Epidermal melanocyte (primary cell): ENCODE measurements at regions not wholly inside any gene's neighbourhood (a gene's known extent, or its start where the extent isn't known, plus 50 kb on each side); places are given as distances from the start of the nearest gene placed in this dataset.
A peak's percentile ranks its signal among the peaks of the same experiment; 100 is the strongest.
"Not testable (repeated sequence)": the region's sequence is repeated elsewhere in the genome, so short reads cannot be mapped to it uniquely, and the experiment has no call there.

Experiments
- DNase-seq: peaks from one replicate; pipeline ENCODE4 v3.0.0; 2011; ENCODE audit warnings: low spot score; ENCODE audit not compliant: insufficient read length

GRCh38 chr2:215722986-215723630 is 287.2 kb upstream of the FN1 start:
- DNase-seq: no peak

DNA sequence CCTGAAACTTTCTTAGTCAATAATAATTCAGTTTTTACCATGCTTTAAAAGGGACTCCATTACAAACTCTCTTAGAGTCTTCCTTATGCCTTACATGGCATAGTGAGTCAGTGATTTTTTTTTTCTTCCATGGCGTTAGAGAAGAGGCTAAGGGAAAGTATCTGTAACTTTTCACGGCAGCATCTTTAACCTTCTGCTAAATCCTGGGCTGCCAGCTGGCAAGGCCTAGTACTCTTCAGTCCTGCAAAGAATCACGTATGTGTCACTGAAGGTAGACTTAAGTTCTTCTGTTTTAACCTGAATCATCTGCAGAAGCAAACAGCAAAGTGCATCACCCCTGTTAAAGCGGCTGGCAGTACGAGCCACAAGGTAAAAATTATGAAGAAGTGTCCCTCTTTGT is 286.3 kb upstream of the FN1 start:
- no peak for DNase-seq

- DNase-seq: not testable (repeated sequence)
These were observed 285.6 kb upstream of the FN1 start for GRCh38 chr2:215721515-215721914.

- DNase-seq: no peak
These were observed 283.0 kb upstream of the FN1 start for GRCh38 chr2:215718890-215719289.

- no peak for DNase-seq
These were observed 282.6 kb upstream of the FN1 start for GRCh38 chr2:215718436-215718835.

GRCh38 chr2:215717501-215718381 is 281.9 kb upstream of the FN1 start:
- no peak for DNase-seq

DNA sequence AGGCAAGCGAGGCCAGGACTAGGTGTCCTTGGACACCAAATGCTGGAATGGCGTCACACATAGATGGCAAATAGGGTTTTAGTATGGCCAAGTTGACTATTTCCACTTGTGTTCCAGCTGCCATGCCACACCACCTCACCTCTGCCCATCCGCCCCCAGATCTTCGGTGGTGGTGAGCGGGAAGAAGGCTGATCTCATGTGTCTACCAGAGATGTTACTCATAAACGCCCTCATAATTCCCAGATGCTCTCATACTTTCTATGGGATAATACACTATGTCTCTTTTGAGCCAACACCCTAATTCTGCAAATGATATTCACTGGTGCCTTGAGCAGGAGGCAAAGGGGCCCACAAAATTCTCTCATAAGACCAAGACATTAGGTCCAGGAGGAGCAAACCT is 281.1 kb upstream of the FN1 start:
- DNase-seq: no peak

DNA sequence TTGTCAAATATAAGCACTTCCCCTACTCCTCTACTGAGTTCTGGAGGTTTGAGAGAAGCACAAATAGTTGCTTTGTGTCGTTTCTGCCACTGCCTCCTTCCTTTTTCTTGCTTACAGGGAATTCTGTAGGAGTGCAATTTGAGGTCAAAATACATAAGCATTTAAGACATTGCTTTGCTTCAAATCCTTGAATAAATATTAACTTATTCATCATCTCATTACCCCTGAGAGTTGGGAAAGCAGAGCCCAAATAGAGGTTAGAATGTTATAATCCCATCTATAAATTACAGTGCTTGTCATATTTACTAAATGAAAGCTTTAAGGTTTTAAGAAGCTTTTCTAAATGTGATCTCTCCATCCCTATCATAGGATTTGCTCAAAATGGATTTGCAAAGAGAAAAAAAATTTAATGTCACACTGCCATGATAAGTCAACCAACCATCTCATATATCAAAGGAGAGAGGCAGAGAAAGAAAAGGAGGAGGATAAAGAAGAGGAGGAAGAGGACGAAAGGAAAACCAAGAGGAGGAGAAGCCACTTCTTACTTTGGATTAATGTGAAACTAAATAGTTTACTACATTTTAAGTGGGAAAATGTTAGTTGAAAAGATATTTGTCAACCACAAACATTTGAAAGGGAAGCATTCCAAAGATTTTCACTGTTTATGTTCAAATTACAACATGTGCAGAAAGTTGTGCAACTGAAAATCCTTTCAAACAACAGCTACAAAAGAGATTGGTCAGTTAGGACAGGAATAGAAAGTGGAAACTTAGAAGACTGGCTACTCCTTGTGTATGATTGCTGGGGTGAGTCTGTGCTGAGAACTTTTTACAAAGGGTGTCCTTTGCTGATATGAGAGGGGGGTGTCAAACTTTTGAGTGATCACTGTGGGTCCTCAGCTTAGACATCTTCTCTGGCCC is 277.3 kb upstream of the FN1 start:
- DNase-seq: peak; percentile 28

DNA sequence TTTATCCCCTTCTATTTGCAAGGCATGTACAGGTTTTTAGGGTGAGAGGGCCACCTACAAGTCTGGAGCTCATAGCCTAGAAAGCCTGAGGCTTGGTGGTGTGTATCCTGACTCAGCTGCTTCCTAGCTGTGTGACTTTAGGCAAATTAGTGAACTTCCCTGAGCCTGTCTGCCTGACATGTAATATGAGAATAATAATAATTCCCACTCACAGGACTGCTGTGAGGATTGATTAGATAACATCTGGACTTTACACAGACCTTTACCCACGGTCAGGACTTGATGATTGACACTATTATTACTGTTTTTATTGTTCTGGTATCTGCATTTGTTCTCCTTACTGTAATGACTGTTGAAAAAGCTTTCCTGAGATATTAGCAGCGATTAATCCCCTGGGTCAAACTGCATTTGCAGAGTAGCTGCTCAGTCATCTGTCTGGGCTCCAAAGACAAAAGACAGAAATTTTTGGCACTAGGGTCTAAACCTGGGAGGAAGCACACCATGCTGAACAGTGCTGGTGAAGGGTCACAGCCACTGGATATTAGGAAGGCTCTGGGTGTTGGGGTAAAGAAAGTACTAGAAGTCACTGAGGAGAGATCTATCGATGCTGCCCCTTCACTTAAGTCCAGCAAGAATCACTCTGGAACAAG is 276.5 kb upstream of the FN1 start:
- no peak for DNase-seq

DNA sequence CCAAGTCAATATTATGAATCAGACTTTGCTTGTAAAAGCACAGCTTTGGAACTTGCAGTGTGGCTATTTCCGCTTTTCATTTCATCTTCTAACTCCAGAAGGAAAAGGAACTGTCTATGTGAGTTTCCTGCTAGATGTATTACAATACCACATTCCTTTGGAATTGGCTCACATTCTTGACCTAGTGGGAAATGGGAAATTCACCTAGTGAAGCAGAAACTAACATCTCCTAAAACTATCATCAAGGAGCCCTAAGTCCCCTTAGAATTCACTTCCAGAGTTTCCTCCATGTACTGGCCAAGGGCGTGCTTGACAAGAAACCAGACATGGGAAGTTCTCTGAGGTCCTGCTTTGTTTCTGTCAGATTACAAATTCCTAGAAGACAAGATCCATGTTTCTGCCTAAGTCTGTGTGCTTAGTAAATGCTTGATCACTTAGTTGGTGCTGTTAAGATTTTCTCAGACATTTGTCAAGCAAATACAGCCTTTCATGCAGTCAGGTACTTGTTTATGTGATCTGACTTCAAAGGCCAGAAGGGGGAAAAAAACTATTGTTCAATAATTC is 275.7 kb upstream of the FN1 start:
- DNase-seq: no peak

DNA sequence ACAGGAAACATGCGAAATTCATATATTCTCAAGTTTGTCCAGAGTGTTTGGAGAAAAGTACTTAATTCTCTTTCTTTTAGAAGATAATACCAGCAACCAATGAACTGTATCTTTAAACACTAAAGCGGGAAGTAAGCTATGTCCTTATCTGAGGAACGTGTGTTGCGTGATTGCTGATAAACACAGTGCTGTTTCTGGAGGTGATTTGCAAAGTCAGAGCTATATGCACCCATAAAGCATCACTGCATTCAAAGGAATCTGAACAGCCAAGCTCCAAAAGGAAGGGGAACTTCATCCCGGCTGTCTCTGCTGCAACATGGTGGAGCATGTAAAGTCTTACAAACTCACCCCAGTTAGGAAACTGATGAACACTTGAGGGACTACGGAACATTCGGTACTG is 271.7 kb upstream of the FN1 start:
- no peak for DNase-seq

DNA sequence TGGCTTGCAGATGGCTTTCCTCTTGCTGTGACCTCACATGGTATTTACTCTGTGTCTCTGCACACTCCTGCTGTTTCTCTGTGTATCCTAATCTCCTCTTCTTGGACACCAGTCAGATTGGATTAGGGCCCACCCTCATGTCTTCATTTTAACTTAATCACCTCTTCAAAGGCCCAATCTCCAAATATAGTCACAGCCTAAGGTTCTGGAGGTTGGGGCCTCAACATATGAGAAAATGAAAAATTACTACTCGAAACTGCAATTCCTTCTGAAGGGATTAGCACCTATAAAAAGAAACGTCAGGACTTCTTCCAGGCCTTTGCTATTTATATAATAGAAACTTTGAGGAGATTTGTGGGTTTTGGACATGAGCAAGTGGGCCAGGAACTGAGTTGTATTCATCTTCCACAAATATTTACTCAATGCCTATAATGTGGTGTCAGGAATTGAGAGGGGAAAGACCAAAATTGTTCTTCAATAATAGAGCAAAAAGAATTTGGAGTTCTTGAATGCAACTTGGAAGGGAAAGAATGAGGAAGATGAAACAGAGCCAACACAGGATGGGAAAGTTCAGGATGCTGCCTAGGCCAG is 270.0 kb upstream of the FN1 start:
- DNase-seq: no peak

GRCh38 chr2:215705281-215705680 is 269.4 kb upstream of the FN1 start:
- no peak for DNase-seq

DNA sequence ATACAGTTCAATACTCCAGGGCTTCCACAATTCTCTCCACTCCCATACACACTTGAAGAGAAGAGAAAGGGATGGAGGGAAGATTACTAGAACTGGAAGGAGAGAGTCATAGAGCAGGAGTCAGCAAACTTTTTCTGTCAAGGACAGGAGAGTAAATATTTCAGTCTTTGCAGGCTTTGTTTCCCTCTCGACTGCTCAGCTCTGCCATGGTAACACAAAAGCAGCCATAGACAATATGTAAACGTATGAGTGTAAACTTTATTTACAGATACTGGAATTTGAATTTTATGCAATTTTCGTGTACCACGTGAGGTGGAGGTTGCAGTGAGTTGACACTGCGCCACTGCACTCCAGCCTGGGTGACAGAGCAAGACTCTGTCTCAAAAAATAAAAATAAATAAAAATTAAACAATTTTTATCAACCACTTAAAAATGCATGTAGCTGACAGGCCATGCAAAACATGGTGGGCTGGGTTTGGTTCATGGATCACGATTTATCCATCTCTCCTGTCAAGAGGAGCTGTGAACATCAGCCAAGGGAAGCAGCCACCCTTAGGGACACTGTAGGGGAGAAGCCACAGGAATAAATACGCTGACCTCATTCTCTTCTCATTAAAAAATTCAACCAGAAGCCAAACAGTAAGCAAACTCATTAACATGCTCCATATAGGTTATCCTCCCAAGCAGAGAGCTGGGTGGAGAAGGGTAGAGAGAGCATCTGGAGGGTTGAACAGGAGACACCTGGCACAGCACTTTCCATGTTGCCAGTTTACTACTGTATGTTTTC is 266.4 kb upstream of the FN1 start:
- no peak for DNase-seq

DNA sequence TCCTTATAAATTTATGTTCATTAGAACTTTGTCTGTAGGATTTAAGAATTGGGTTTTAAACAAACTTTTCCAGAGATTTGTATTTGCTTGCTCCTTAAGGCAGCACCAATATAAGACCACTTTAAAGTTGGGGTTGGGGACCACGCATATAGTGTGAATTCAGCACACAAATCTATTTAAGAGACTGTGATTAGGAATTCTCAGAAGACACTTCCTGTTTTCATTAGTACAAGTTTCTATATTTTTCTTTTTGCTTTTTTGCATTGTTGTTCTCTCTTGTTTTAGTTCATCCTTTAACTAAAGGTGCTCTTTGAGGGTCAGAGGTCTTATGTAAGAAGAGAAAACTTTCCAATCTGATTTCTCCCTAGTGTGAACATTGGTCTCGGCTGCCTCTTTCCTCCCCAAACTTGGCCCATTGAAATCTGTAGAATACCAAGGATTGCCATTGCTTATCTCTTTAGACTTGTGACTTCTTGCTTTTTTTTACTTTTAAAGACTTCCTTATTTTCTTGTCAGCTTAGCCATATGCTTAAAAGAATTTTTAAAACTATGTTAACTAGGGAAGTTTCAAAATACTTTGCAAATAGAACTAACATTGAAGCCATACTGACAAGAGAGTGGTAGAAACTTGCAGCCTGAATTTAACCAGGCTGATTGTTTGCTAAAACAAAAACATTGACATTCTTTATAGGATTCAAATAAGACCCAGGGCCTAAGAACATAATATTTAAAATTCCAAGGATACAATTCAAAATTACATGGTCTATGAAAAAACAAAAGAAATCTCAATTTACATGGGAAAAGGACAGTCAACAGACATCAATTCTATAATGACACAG is 264.1 kb upstream of the FN1 start:
- DNase-seq: no peak

DNA sequence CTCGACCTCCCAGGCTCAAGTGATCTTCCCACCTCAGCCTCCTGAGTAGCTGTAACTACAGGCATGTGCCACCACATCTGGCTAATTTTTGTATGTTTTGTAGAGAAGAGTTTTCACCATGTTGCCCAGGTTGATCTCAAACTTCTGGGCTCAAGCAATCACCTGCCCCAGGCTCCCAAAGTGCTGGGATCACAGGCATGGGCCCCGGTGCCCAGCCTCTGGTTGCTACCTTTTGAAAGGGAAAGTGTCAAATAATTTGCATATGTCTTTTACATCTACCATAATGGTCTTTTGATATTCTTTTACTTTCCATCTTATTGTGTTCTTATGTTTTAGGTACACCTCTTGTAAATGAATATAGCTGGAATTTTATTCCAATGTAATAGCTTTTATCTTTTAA is 263.1 kb upstream of the FN1 start:
- no peak for DNase-seq

DNA sequence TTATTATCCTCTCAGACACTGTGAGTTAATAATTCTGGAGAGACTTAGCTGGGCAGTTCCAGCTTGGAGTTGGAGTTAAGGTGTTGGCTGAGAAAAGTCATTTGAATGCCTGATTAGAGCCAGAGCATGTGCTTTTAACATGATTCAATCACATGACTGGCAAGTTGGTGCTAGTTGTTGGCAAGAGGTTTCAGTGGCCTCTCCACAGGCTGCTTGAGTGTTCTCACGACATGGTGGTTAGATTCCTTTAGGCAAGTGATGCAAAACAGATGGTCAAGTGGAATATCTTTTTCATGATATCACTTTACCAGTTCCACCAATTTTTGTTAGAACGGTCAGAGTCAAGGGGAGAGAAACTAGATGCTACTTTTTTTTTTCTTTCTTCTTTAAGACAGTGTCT is 262.7 kb upstream of the FN1 start:
- DNase-seq: no peak

DNA sequence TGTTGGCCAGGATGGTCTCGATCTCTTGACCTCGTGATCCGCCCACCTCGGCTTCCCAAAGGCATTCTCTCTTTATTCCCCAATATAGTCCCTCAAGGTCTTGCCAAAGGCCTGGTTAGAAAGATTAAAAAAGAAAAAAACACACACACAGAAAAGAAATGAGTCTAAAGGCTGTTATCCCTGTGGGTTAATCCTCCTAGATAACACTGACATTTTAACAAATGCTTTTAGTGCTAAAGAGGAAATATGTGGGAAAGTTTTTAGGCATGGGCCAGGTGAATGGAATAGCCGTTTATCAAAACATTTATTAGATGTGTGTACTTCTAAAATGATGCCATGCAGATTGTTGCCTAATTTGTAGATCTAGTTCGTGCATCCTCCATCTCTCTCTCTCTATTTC is 261.6 kb upstream of the FN1 start:
- no peak for DNase-seq

- DNase-seq: no peak
These were observed 261.1 kb upstream of the FN1 start for GRCh38 chr2:215697003-215697402.
